ENCODE measurements at regions not wholly inside any gene's neighbourhood (a gene's known extent, or its start where the extent isn't known, plus 50 kb on each side); places are given as distances from the start of the nearest gene placed in this dataset.
"Not testable (repeated sequence)": the region's sequence is repeated elsewhere in the genome, so short reads cannot be mapped to it uniquely, and the experiment has no call there.

GRCh38 chr20:55135923-55136322 lies 660.5 kb downstream of the DOK5 start:
- Mint-ChIP-seq H3K9me3 (ENCODE audit: low read depth) (peaks cover 3% of the 10 kb centered on the region), H3K27ac (ENCODE audit: unreplicated experiment) (no peak overlapping the region), H3K4me3 (ENCODE audit: unreplicated experiment) (no peak overlapping the region), H3K36me3 (ENCODE audit: low read depth) (no peaks in the 10 kb centered on the region), H3K27me3 (ENCODE audit: low read depth) (no peaks in the 10 kb centered on the region), H3K4me1 (ENCODE audit: low read depth) (no peaks in the 10 kb centered on the region)
- TF ChIP-seq CTCF (IDR thresholded peaks at IDR 0.05), result no peak
- no peak for DNase-seq (ENCODE audit: low spot score)

DNA sequence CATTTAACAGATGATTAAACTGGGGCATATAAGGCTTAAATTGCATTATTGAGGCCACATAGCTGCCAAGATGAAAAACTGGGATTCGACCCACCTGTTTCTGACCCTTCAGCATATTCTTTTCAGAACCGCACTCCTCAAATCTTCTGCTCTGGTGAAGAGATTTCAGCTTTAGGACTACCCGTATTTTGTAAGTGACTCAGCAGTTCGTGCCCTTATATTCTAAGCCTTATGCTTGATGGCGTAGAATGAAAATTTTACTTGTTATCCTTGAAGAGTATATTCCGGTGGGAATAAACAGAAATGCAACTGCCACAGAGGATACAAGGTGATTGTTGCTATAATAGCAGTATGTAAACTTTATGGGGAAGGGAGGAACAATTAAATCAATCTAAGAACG lies 657.1 kb downstream of the DOK5 start:
- Mint-ChIP-seq H3K36me3 (ENCODE audit: low read depth) (no peaks in the 10 kb centered on the region), H3K9me3 (ENCODE audit: low read depth) (no peaks in the 10 kb centered on the region), H3K4me3 (ENCODE audit: unreplicated experiment) (no peak overlapping the region), H3K27ac (ENCODE audit: unreplicated experiment) (no peak overlapping the region), H3K4me1 (ENCODE audit: low read depth) (no peaks in the 10 kb centered on the region), H3K27me3 (ENCODE audit: low read depth) (no peaks in the 10 kb centered on the region)
- no peak for DNase-seq (ENCODE audit: low spot score)
- no peak for TF ChIP-seq CTCF (IDR thresholded peaks at IDR 0.05)

DNA sequence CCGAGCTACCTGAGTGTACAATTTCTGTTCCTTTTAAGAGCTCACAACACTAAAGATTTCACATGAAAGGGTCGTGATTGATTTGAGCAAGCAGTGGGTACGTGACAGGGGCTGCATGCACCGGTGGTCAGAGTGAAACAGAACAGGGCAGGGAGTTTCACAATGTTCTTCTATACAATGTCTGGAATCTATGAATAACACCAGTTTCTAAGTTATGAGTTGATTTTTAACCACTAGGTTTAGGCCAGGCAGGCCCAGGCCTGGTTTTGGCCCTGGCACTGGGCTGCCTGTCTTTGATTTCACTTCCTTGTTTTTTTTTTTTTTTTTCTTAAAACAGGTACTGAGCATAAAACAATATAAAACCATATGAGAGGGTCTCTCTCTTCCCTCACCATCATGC lies 642.2 kb downstream of the DOK5 start:
- not testable (repeated sequence) for H3K27ac Mint-ChIP-seq (ENCODE audit: unreplicated experiment); DNase-seq (ENCODE audit: low spot score)

GRCh38 chr20:55116598-55116997 lies 641.2 kb downstream of the DOK5 start:
- no peak overlapping the region for H3K27ac Mint-ChIP-seq (ENCODE audit: unreplicated experiment)
- peaks cover 7% of the 10 kb centered on the region for H3K9me3 Mint-ChIP-seq (ENCODE audit: low read depth)
- H3K4me1 Mint-ChIP-seq (ENCODE audit: low read depth), result no peaks in the 10 kb centered on the region
- H3K27me3 Mint-ChIP-seq (ENCODE audit: low read depth), result no peaks in the 10 kb centered on the region
- DNase-seq (ENCODE audit: low spot score), result no peak
- no peak for TF ChIP-seq CTCF (IDR thresholded peaks at IDR 0.05)
- no peak overlapping the region for H3K4me3 Mint-ChIP-seq (ENCODE audit: unreplicated experiment)
- H3K36me3 Mint-ChIP-seq (ENCODE audit: low read depth), result no peaks in the 10 kb centered on the region

More for the DNA sequence above, 642.2 kb downstream of the DOK5 start:
- not testable (repeated sequence) for H3K4me3 Mint-ChIP-seq (ENCODE audit: unreplicated experiment); H3K4me1 Mint-ChIP-seq (ENCODE audit: low read depth); H3K9me3 Mint-ChIP-seq (ENCODE audit: low read depth); H3K36me3 Mint-ChIP-seq (ENCODE audit: low read depth); H3K27me3 Mint-ChIP-seq (ENCODE audit: low read depth)

- Mint-ChIP-seq H3K4me3 (ENCODE audit: unreplicated experiment) (no peak overlapping the region), H3K9me3 (ENCODE audit: low read depth) (peaks cover 8% of the 10 kb centered on the region), H3K27ac (ENCODE audit: unreplicated experiment) (no peak overlapping the region), H3K4me1 (ENCODE audit: low read depth) (no peaks in the 10 kb centered on the region), H3K36me3 (ENCODE audit: low read depth) (no peaks in the 10 kb centered on the region), H3K27me3 (ENCODE audit: low read depth) (no peaks in the 10 kb centered on the region)
- no peak for DNase-seq (ENCODE audit: low spot score)
- no peak for TF ChIP-seq CTCF (IDR thresholded peaks at IDR 0.05)
Observed at GRCh38 chr20:55103188-55103587, 627.8 kb downstream of the DOK5 start.

- Mint-ChIP-seq H3K27ac (ENCODE audit: unreplicated experiment) (no peak overlapping the region), H3K4me3 (ENCODE audit: unreplicated experiment) (no peak overlapping the region), H3K4me1 (ENCODE audit: low read depth) (no peaks in the 10 kb centered on the region), H3K36me3 (ENCODE audit: low read depth) (no peaks in the 10 kb centered on the region), H3K27me3 (ENCODE audit: low read depth) (no peaks in the 10 kb centered on the region), H3K9me3 (ENCODE audit: low read depth) (peaks cover 10% of the 10 kb centered on the region)
- no peak for TF ChIP-seq CTCF (IDR thresholded peaks at IDR 0.05)
- DNase-seq (ENCODE audit: low spot score), result no peak
Observed at GRCh38 chr20:55099251-55099650, 623.9 kb downstream of the DOK5 start.

Data from chondrocyte (in vitro differentiated cells).